ENCODE measurements at regions not wholly inside any gene's neighbourhood (a gene's known extent, or its start where the extent isn't known, plus 50 kb on each side); places are given as distances from the start of the nearest gene placed in this dataset.

GRCh38 chr17:73976147-73976546 lies 227.3 kb upstream of the RPL38 start:
- TF ChIP-seq, protein P1, sequence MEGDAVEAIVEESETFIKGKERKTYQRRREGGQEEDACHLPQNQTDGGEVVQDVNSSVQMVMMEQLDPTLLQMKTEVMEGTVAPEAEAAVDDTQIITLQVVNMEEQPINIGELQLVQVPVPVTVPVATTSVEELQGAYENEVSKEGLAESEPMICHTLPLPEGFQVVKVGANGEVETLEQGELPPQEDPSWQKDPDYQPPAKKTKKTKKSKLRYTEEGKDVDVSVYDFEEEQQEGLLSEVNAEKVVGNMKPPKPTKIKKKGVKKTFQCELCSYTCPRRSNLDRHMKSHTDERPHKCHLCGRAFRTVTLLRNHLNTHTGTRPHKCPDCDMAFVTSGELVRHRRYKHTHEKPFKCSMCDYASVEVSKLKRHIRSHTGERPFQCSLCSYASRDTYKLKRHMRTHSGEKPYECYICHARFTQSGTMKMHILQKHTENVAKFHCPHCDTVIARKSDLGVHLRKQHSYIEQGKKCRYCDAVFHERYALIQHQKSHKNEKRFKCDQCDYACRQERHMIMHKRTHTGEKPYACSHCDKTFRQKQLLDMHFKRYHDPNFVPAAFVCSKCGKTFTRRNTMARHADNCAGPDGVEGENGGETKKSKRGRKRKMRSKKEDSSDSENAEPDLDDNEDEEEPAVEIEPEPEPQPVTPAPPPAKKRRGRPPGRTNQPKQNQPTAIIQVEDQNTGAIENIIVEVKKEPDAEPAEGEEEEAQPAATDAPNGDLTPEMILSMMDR (IDR thresholded peaks at IDR 0.05): no peak
- TF ChIP-seq POLR2A (IDR thresholded peaks at IDR 0.05) (no peak), POLR2AphosphoS5 (IDR thresholded peaks at IDR 0.05) (no peak)

Measured in breast epithelium (tissue), 3 donors.